Liver (tissue), 3 donors: ENCODE measurements at regions not wholly inside any gene's neighbourhood (a gene's known extent, or its start where the extent isn't known, plus 50 kb on each side); places are given as distances from the start of the nearest gene placed in this dataset.

Experiments used
- CTCF ChIP-seq: fragments of 150-350 bp; IDR thresholded peaks from 2 replicates; pipeline ENCODE4 v1.5.1; 2017; ENCODE audit warnings: improper control_type of control experiment, low read depth, low read length; ENCODE audit not compliant: missing input control
- HNF4A ChIP-seq, 2 donors: conservative IDR thresholded peaks; 2 replicates each; pipeline ENCODE4 v1.6.1; 2016; ENCODE audit warnings: antibody characterized with exemption in 2 of 2, mild to moderate bottlenecking in 2 of 2
- RAD21 ChIP-seq, 2 donors: IDR thresholded peaks; 2 replicates each; pipeline ENCODE4 v1.6.1; 2016; ENCODE audit warnings: antibody characterized with exemption in 2 of 2, mild to moderate bottlenecking in 2 of 2
- TAF1 ChIP-seq: conservative IDR thresholded peaks from 2 replicates; pipeline ENCODE4 v1.6.1; 2016; ENCODE audit warnings: antibody characterized with exemption, mild to moderate bottlenecking
- donor health status: healthy.
- donor health status: healthy.

- TF ChIP-seq TAF1 (no peak), RAD21 (IDR thresholded peaks at IDR 0.05) (no peak), CTCF (no peak), HNF4A (conservative IDR thresholded peaks at IDR 0.05) (no peak)
These were observed 638.7 kb downstream of the DHX35 start for GRCh38 chr20:39600871-39601270.
